ENCODE measurements at regions not wholly inside any gene's neighbourhood (a gene's known extent, or its start where the extent isn't known, plus 50 kb on each side); places are given as distances from the start of the nearest gene placed in this dataset.

DNA sequence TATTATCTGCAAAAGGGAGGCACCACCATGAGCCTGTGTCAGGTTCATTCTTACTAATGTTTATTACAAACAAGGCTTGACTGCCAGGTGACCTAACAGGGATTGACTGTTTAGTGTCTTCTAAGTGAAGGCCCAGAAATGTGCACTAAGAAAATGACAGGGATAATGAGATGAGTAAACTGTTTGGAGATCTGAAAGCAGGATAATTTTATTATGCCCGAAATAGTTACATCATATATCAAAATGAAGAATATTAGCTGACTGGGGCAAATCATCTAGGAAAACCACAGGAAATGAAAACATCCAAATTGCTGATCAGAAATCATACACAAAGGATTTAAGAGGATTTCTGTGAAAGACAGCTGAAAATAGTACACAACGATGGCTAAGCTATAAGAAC is 516.7 kb downstream of the HDGFL1 start:
- Histone ChIP-seq H3K36me3 (ENCODE audit: control insufficient read depth, insufficient read depth, low read length) (no peaks in the 10 kb centered on the region), H3K27me3 (ENCODE audit: control insufficient read depth, insufficient read depth, low read length) (no peaks in the 10 kb centered on the region), H3K4me3 (ENCODE audit: low read depth, low read length) (no peak overlapping the region)
- FAIRE-seq (no peak), DNase-seq (ENCODE audit: low read depth) (no peak)
- TF ChIP-seq, protein P1, sequence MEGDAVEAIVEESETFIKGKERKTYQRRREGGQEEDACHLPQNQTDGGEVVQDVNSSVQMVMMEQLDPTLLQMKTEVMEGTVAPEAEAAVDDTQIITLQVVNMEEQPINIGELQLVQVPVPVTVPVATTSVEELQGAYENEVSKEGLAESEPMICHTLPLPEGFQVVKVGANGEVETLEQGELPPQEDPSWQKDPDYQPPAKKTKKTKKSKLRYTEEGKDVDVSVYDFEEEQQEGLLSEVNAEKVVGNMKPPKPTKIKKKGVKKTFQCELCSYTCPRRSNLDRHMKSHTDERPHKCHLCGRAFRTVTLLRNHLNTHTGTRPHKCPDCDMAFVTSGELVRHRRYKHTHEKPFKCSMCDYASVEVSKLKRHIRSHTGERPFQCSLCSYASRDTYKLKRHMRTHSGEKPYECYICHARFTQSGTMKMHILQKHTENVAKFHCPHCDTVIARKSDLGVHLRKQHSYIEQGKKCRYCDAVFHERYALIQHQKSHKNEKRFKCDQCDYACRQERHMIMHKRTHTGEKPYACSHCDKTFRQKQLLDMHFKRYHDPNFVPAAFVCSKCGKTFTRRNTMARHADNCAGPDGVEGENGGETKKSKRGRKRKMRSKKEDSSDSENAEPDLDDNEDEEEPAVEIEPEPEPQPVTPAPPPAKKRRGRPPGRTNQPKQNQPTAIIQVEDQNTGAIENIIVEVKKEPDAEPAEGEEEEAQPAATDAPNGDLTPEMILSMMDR (IDR thresholded peaks at IDR 0.05; ENCODE audit: insufficient read depth, low read length, severe bottlenecking): no peak

- TF ChIP-seq, protein P1 (IDR thresholded peaks at IDR 0.05; ENCODE audit: insufficient read depth, low read length, severe bottlenecking): no peak
- no peak for DNase-seq (ENCODE audit: low read depth)
Observed at GRCh38 chr6:23087471-23087870, 518.1 kb downstream of the HDGFL1 start.

GRCh38 chr6:23088761-23089160 is 519.4 kb downstream of the HDGFL1 start:
- H3K27me3 ChIP-seq (ENCODE audit: control insufficient read depth, insufficient read depth, low read length): no peaks in the 10 kb centered on the region
- no peaks in the 10 kb centered on the region for H3K36me3 ChIP-seq (ENCODE audit: control insufficient read depth, insufficient read depth, low read length)
- TF ChIP-seq, protein P1 (IDR thresholded peaks at IDR 0.05; ENCODE audit: insufficient read depth, low read length, severe bottlenecking): no peak
- DNase-seq (ENCODE audit: low read depth) (no peak), FAIRE-seq (no peak)
- H3K4me3 ChIP-seq (ENCODE audit: low read depth, low read length): no peak overlapping the region

More at GRCh38 chr6:23087471-23087870, 518.1 kb downstream of the HDGFL1 start:
- Histone ChIP-seq H3K36me3 (ENCODE audit: control insufficient read depth, insufficient read depth, low read length) (no peaks in the 10 kb centered on the region), H3K27me3 (ENCODE audit: control insufficient read depth, insufficient read depth, low read length) (no peaks in the 10 kb centered on the region), H3K4me3 (ENCODE audit: low read depth, low read length) (no peak overlapping the region)
- no peak for FAIRE-seq

DNA sequence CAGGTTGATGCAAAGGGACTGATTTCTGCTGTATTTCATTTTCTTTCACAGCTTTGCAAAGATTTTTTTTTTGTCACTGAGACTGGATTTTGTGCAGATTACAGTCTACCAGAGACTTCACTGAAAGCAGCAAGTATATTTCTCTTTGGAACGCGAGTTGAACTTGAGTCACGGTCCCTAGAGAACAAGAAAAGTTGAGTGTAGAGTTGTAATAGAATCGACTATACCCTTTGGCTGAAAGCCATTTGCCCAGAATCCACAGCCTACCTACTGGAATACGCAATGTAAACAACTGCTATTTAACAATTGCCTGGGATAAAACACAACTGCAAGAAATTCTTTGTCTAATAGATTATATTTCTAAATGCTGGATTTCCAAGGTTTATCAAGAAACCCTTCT is 520.6 kb downstream of the HDGFL1 start:
- H3K36me3 ChIP-seq (ENCODE audit: control insufficient read depth, insufficient read depth, low read length): no peaks in the 10 kb centered on the region
- DNase-seq (ENCODE audit: low read depth) (no peak), FAIRE-seq (no peak)
- no peak overlapping the region for H3K4me3 ChIP-seq (ENCODE audit: low read depth, low read length)
- TF ChIP-seq, protein P1 (IDR thresholded peaks at IDR 0.05; ENCODE audit: insufficient read depth, low read length, severe bottlenecking): no peak
- no peaks in the 10 kb centered on the region for H3K27me3 ChIP-seq (ENCODE audit: control insufficient read depth, insufficient read depth, low read length)

DNA sequence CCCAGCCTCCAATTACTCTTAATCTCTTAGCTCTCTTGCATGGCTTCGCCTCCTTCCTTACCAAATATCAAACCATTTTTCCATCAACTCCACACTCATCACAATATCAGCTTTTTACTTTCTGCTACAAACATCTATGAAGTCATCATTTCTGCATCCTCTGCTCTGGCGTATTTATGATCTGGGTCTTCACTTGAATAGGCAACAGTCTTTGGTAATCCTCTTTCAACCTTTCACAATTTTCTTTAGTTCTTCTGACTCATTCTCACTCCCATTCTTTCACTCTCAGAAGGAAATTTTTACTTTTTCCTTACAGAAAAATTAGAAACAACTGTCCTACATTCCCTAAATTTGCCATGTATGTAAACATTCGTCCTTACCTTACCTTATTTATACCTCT is 522.4 kb downstream of the HDGFL1 start:
- TF ChIP-seq, protein P1 (IDR thresholded peaks at IDR 0.05; ENCODE audit: insufficient read depth, low read length, severe bottlenecking): no peak
- H3K4me3 ChIP-seq (ENCODE audit: low read depth, low read length): no peak overlapping the region
- H3K36me3 ChIP-seq (ENCODE audit: control insufficient read depth, insufficient read depth, low read length): no peaks in the 10 kb centered on the region
- H3K27me3 ChIP-seq (ENCODE audit: control insufficient read depth, insufficient read depth, low read length): no peaks in the 10 kb centered on the region
- FAIRE-seq (no peak), DNase-seq (ENCODE audit: low read depth) (peak; percentile 35)

DNA sequence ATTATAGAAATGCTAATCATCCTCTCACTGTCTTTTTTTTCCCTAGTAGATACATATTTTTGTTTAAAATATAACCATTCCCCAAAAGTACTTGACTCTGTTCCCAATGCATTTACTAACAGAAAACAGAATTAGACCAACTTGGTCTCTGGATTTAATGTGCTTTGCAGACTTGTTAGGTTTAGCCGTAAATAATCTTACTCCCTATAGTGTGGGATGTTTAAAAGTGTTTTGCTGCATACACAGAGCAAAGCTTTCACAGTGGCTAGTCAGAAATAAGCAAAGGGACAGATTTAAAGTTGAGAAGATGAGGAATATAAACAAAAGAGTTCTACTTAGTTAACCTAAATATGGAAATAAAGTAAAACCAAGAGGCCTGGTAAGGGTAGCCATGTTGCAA is 527.5 kb downstream of the HDGFL1 start:
- TF ChIP-seq, protein P1 (IDR thresholded peaks at IDR 0.05; ENCODE audit: insufficient read depth, low read length, severe bottlenecking): no peak
- Histone ChIP-seq H3K27me3 (ENCODE audit: control insufficient read depth, insufficient read depth, low read length) (no peaks in the 10 kb centered on the region), H3K4me3 (ENCODE audit: low read depth, low read length) (no peak overlapping the region), H3K36me3 (ENCODE audit: control insufficient read depth, insufficient read depth, low read length) (no peaks in the 10 kb centered on the region)
- DNase-seq (ENCODE audit: low read depth): no peak
- no peak for FAIRE-seq

Measured in bronchial epithelial cell (primary cell).